ENCODE measurements at regions not wholly inside any gene's neighbourhood (a gene's known extent, or its start where the extent isn't known, plus 50 kb on each side); places are given as distances from the start of the nearest gene placed in this dataset.

- intact Hi-C loops (cut with DNase I), result no loop called here
- Histone ChIP-seq H3K4me3 (no peak overlapping the region), H3K36me3 (no peaks in the 10 kb centered on the region), H3K27me3 (no peaks in the 10 kb centered on the region), H3K27ac (no peak overlapping the region), H3K9me3 (no peaks in the 10 kb centered on the region), H3K4me1 (peaks cover 0 to 4% (median 0%) of the 10 kb centered on the region in 3 donors)
- WGBS, 2 donors, result 52 to 61% methylated on average over 3 of the region's 3 CpGs
- no peak for DNase-seq
- TF ChIP-seq POLR2A (IDR thresholded peaks at IDR 0.05), result no peak
- TF ChIP-seq, protein P1, sequence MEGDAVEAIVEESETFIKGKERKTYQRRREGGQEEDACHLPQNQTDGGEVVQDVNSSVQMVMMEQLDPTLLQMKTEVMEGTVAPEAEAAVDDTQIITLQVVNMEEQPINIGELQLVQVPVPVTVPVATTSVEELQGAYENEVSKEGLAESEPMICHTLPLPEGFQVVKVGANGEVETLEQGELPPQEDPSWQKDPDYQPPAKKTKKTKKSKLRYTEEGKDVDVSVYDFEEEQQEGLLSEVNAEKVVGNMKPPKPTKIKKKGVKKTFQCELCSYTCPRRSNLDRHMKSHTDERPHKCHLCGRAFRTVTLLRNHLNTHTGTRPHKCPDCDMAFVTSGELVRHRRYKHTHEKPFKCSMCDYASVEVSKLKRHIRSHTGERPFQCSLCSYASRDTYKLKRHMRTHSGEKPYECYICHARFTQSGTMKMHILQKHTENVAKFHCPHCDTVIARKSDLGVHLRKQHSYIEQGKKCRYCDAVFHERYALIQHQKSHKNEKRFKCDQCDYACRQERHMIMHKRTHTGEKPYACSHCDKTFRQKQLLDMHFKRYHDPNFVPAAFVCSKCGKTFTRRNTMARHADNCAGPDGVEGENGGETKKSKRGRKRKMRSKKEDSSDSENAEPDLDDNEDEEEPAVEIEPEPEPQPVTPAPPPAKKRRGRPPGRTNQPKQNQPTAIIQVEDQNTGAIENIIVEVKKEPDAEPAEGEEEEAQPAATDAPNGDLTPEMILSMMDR (IDR thresholded peaks at IDR 0.05), result no peak
These were observed 200.1 kb upstream of the DAB1 start for GRCh38 chr1:57623791-57624538.

DNA sequence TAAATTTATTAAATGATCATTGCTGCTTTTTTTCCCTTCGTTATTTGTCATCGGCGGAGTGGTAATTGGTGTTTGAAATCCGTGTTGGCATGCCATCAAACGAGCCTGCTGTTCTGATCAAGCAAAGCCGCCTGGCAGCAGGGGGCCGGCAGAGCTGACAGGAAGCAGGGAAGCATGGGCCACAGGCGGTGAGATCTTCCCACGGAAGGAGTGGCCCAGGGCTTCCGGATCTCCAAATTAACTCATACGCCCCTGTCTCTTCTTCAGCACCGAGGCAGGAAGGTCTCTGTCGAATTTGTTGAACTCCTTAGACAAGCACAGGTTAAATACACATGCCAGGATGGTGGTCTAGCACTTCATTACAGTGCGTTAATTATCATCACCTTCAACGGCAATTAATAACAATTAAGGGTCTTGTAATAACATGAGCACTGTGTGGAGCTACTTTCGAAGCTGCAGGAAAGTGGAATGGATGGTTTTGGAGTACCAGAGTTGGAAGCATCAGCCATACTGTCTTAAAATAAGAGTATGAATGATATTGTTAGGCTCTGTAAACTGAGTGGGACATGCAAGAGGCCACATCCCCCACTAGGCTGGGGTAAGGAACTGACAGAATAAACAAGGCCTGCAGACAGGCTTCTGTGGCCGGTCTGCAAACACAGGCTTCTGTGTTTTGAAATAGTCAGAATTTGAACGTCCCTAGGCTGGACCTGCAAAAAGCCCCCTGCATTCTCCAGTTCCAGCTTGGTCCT, 199.4 kb upstream of the DAB1 start:
- no peaks in the 10 kb centered on the region for H3K36me3 ChIP-seq
- no peak overlapping the region for H3K4me3 ChIP-seq
- no peak for DNase-seq
- H3K9me3 ChIP-seq, result no peaks in the 10 kb centered on the region
- no peak overlapping the region for H3K27ac ChIP-seq
- WGBS, 2 donors, result 47% methylated on average over 16 to 18 of the region's 18 CpGs
- peaks cover 0 to 4% (median 0%) of the 10 kb centered on the region in 3 donors for H3K4me1 ChIP-seq
- intact Hi-C loops (cut with DNase I), result no loop called here
- TF ChIP-seq, protein P1 (IDR thresholded peaks at IDR 0.05), result no peak
- TF ChIP-seq POLR2A (IDR thresholded peaks at IDR 0.05), result no peak
- no peaks in the 10 kb centered on the region for H3K27me3 ChIP-seq

DNA sequence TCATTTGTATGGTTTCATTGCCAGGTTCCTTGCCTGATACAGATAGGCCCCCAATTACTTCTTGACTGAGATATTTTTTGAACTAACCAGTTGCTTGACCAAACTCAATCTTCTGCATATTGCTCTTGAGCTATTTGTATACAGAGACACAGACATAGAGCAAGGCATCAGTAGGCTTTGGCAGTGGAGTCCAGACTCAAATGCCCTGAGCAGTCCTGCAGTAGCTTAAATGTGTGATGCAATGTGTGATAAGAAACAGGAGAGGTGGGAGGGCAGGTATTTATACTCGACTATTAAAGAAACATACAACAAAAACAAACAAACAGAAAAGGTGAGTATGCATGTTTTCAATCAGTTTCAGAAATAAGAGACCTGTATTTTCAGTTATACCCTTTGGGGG, 197.9 kb upstream of the DAB1 start:
- DNase-seq, result no peak
- no peaks in the 10 kb centered on the region for H3K9me3 ChIP-seq
- no peak overlapping the region for H3K27ac ChIP-seq
- H3K4me1 ChIP-seq, result peaks cover 0 to 4% (median 0%) of the 10 kb centered on the region in 3 donors
- no peaks in the 10 kb centered on the region for H3K27me3 ChIP-seq
- no peaks in the 10 kb centered on the region for H3K36me3 ChIP-seq
- TF ChIP-seq, protein P1 (IDR thresholded peaks at IDR 0.05), result no peak
- TF ChIP-seq POLR2A (IDR thresholded peaks at IDR 0.05), result no peak
- WGBS, 2 donors, result 14 to 55% methylated on average over 1 of the region's 1 CpG
- intact Hi-C loops (cut with DNase I), result no loop called here
- no peak overlapping the region for H3K4me3 ChIP-seq

DNA sequence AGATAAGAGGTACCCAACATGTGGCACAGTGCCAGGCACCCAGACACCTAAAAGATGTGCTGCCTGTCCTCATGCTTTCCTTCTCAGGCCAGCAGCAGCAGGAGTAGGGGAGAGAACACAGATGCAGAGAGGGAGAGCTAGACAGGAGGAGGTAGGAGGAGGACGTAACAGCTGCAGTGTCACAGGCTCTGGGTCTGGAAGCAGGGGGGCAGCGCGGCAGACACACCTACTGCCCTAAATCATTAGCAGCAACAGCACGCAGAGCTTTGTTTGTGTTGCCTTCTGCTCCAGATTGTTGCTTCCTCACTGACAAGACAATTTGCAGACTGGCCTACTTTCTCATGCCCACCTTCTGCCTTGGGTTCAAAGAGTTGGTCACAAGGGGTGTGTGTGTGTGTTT, 196.7 kb upstream of the DAB1 start:
- WGBS, 2 donors, result 62 to 65% methylated on average over 4 of the region's 4 CpGs

More for the DNA sequence above, 196.7 kb upstream of the DAB1 start:
- H3K36me3 ChIP-seq, result no peaks in the 10 kb centered on the region
- no peaks in the 10 kb centered on the region for H3K27me3 ChIP-seq
- no peak for DNase-seq
- H3K4me1 ChIP-seq, result peaks cover 0 to 4% (median 0%) of the 10 kb centered on the region in 3 donors
- no peak for TF ChIP-seq POLR2A (IDR thresholded peaks at IDR 0.05)
- TF ChIP-seq, protein P1 (IDR thresholded peaks at IDR 0.05), result no peak
- H3K9me3 ChIP-seq, result no peaks in the 10 kb centered on the region
- intact Hi-C loops (cut with DNase I), result no loop called here
- H3K4me3 ChIP-seq, result no peak overlapping the region
- H3K27ac ChIP-seq, result no peak overlapping the region
